ENCODE measurements at regions not wholly inside any gene's neighbourhood (a gene's known extent, or its start where the extent isn't known, plus 50 kb on each side); places are given as distances from the start of the nearest gene placed in this dataset.

- H3K4me1 Mint-ChIP-seq = no peaks in the 10 kb centered on the region
- ChIA-PET CTCF (no interaction called here), POLR2A (no interaction called here)
- no peaks in the 10 kb centered on the region for H3K36me3 Mint-ChIP-seq
- H3K27ac Mint-ChIP-seq = no peak overlapping the region
- peaks cover 2% of the 10 kb centered on the region; the same call in 1 of the 2 replicates for H3K27me3 Mint-ChIP-seq (ENCODE audit: low read depth)
- ATAC-seq = no peak
- H3K9me3 Mint-ChIP-seq = peaks cover 14% of the 10 kb centered on the region
- H3K4me3 Mint-ChIP-seq = no peak overlapping the region
- no peak for DNase-seq (ENCODE audit: low spot score)
- no peak for TF ChIP-seq CREM (CRISPR knock-in tag; IDR thresholded peaks at IDR 0.05)
- no peak for TF ChIP-seq MYBL2 (CRISPR knock-in tag; IDR thresholded peaks at IDR 0.05)
- TF ChIP-seq AFF4 (CRISPR knock-in tag; IDR thresholded peaks at IDR 0.05; ENCODE audit: borderline replicate concordance) = no peak
- TF ChIP-seq JAZF1 (CRISPR knock-in tag; IDR thresholded peaks at IDR 0.05) = no peak
- TF ChIP-seq, protein P1, sequence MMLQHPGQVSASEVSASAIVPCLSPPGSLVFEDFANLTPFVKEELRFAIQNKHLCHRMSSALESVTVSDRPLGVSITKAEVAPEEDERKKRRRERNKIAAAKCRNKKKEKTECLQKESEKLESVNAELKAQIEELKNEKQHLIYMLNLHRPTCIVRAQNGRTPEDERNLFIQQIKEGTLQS (CRISPR knock-in tag; conservative IDR thresholded peaks at IDR 0.05) = no peak
Measured at GRCh38 chr6:144944106-144944505, 659.0 kb downstream of the UTRN start.

DNA sequence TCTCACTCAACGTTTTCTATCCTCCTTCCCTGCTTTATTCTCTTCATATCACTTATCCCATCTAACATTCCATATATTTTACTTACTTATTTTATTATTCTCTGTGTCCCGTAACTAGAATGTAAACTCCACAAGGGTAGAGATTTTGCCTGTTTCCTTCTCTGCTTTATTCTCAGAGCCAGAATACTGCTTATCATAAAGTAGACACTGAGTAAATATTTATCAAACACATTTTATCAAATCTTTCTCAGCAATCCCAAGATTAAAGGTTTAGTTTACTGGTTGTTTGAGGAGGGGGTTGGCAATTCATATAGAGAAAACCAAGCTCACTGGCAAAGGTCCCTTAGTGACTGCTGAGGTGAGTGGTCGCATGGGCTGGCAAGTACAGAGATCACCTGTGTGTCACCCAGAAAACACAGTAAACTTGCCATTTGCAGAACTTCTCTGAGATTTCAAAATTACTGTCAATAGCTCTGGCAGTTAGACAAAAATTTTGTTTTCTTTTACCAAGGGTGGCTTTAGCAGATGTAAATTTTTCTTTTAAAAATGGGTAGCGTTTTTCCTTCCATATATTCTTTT, 662.4 kb downstream of the UTRN start:
- Mint-ChIP-seq H3K27ac (no peak overlapping the region), H3K4me3 (no peak overlapping the region), H3K36me3 (peaks cover 11% of the 10 kb centered on the region), H3K4me1 (peaks cover 25% of the 10 kb centered on the region), H3K27me3 (ENCODE audit: low read depth) (peaks cover 11% of the 10 kb centered on the region), H3K9me3 (peaks cover 27% of the 10 kb centered on the region)
- no peak for DNase-seq (ENCODE audit: low spot score)
- POLR2A ChIA-PET = no interaction called here
- no peak for ATAC-seq
- TF ChIP-seq ZNF232 (CRISPR knock-in tag; IDR thresholded peaks at IDR 0.05) (no peak), RELA (CRISPR knock-in tag; IDR thresholded peaks at IDR 0.05; ENCODE audit: borderline replicate concordance) (no peak), NR2C2 (CRISPR knock-in tag; IDR thresholded peaks at IDR 0.05) (no peak), SMAD3 (CRISPR knock-in tag; IDR thresholded peaks at IDR 0.05; ENCODE audit: borderline replicate concordance) (no peak), ZNF263 (CRISPR knock-in tag; IDR thresholded peaks at IDR 0.05; ENCODE audit: low read depth) (no peak), ERG (CRISPR knock-in tag; IDR thresholded peaks at IDR 0.05) (no peak), EMX1 (CRISPR knock-in tag; IDR thresholded peaks at IDR 0.05) (no peak), ZNF416 (CRISPR knock-in tag; IDR thresholded peaks at IDR 0.05) (no peak), NFATC4 (CRISPR knock-in tag; IDR thresholded peaks at IDR 0.05) (no peak), OVOL2 (CRISPR knock-in tag; IDR thresholded peaks at IDR 0.05; ENCODE audit: borderline replicate concordance) (no peak), PRDM15 (CRISPR knock-in tag; IDR thresholded peaks at IDR 0.05) (no peak), ZNF138 (CRISPR knock-in tag; conservative IDR thresholded peaks at IDR 0.05) (no peak)
- CTCF ChIA-PET = no interaction called here

Measured in WTC11 (cell line).